Transverse colon (tissue), 4 donors: ENCODE measurements at regions not wholly inside any gene's neighbourhood (a gene's known extent, or its start where the extent isn't known, plus 50 kb on each side); places are given as distances from the start of the nearest gene placed in this dataset.

Experiments used
- DNase-seq: peaks from one replicate; pipeline ENCODE4 v3.0.0-alpha.2; 2019
- H3K27ac ChIP-seq, 4 donors: fragments of 200-600 bp; sonication (generic); 2 replicates each; pipeline ENCODE4 v1.5.1; 2016 to 2018; ENCODE audit warnings: inconsistent platforms in 4 of 4
- H3K27me3 ChIP-seq: fragments of 200-600 bp; sonication (generic); 2 replicates; pipeline ENCODE4 v1.5.1; 2017; ENCODE audit warnings: inconsistent platforms
- H3K36me3 ChIP-seq, 4 donors: fragments of 200-600 bp; sonication (generic); 2 replicates each; pipeline ENCODE4 v1.5.1; 2017 to 2019; ENCODE audit warnings: inconsistent platforms in 4 of 4
- H3K4me1 ChIP-seq, 4 donors: fragments of 200-600 bp; sonication (generic); 2 replicates each; pipeline ENCODE4 v1.5.1; 2017 to 2020; ENCODE audit warnings: inconsistent platforms in 4 of 4
- H3K4me3 ChIP-seq, 4 donors: fragments of 200-600 bp; sonication (generic); 1 replicate in 1 of 4; 2 replicates in 3 of 4; pipeline versions ENCODE4 v1.5.1 to v1.6.1; 2017 to 2019; ENCODE audit warnings: inconsistent platforms in 4 of 4
- H3K9me3 ChIP-seq, 2 donors: fragments of 200-600 bp; sonication (generic); 2 replicates each; pipeline ENCODE4 v1.5.1; 2017 to 2019; ENCODE audit warnings: inconsistent platforms in 2 of 2
- EP300 ChIP-seq: sonication (generic); formaldehyde crosslinking; IDR thresholded peaks from one replicate; pipeline ENCODE4 v1.6.1; 2017; ENCODE audit warnings: antibody characterized with exemption, low read depth
- POLR2A ChIP-seq: fragments of 450-650 bp; IDR thresholded peaks from one replicate; pipeline ENCODE4 v1.6.1; 2016; ENCODE audit warnings: antibody characterized with exemption, mild to moderate bottlenecking, moderate library complexity
- POLR2AphosphoS5 ChIP-seq, 3 donors: sonication (generic); formaldehyde crosslinking; IDR thresholded peaks; one replicate each; pipeline ENCODE4 v1.6.1; 2016; ENCODE audit warnings: antibody characterized with exemption in 3 of 3
- WGBS, 2 donors: methylation state at CpG; one replicate each; pipeline ENCODE4 v1.1.5; 2018; ENCODE audit warnings: low coverage in 1 of 2; 5-methylcytosine and 5-hydroxymethylcytosine counted together
- in situ Hi-C, 4 donors: fragments of 200-750 bp; cut with MboI; loops; one replicate each; pipeline versions ENCODE4 v1.15.0 to v1.15.1; 2017; ENCODE audit warnings: low sequenced_read_pairs in 3 of 4, low pct_ligation_motif_present in 1 of 4, low pct_unique_long_range_greater_than_20kb in 1 of 4
- intact Hi-C: fragments of 100-400 bp; cut with DNase I; formaldehyde crosslinking; loops from one replicate; pipeline ENCODE4 v1.15.1; 2023; ENCODE audit warnings: low total_unique reads
- TF ChIP-seq, protein P1 (sequence below), 5 experiments: fragments of 200-600 bp in 3 of 5; fragments of 450-650 bp in 2 of 5; sonication (generic) in 3 of 5; IDR thresholded peaks; 1 replicate in 2 of 5; 2 replicates in 3 of 5; pipeline ENCODE4 v1.5.1; 2016 to 2017; ENCODE audit warnings: antibody characterized with exemption in 5 of 5, inconsistent platforms in 3 of 5, mild to moderate bottlenecking in 2 of 5, moderate library complexity in 1 of 5

DNA sequence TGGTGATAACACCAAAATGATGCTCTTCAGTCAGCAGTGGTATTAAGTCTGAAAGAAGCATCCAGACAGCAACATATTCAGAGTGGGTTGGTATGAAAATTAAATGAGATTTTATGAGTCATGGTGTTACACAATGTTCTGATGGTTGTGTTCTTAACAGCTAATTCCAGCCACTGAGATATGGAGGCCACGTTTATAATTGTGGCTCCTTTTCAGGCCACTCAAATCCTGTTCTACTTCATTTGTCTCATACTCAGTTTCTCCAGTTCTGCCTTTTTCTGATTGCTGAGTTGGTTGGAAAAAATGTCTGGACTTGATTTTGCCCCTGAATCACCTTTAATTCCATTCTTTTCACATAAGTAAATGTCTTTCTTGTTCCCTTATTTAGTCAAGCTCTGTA is 162.7 kb upstream of the COL3A1 start:
- intact Hi-C loops (no loop called here), in situ Hi-C loops (no loop called here)
- no peaks in the 10 kb centered on the region for H3K9me3 ChIP-seq
- TF ChIP-seq, protein P1, sequence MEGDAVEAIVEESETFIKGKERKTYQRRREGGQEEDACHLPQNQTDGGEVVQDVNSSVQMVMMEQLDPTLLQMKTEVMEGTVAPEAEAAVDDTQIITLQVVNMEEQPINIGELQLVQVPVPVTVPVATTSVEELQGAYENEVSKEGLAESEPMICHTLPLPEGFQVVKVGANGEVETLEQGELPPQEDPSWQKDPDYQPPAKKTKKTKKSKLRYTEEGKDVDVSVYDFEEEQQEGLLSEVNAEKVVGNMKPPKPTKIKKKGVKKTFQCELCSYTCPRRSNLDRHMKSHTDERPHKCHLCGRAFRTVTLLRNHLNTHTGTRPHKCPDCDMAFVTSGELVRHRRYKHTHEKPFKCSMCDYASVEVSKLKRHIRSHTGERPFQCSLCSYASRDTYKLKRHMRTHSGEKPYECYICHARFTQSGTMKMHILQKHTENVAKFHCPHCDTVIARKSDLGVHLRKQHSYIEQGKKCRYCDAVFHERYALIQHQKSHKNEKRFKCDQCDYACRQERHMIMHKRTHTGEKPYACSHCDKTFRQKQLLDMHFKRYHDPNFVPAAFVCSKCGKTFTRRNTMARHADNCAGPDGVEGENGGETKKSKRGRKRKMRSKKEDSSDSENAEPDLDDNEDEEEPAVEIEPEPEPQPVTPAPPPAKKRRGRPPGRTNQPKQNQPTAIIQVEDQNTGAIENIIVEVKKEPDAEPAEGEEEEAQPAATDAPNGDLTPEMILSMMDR (IDR thresholded peaks at IDR 0.05) = no peak
- TF ChIP-seq POLR2AphosphoS5 (IDR thresholded peaks at IDR 0.05) = no peak
- no peak for TF ChIP-seq POLR2A
- TF ChIP-seq EP300 = no peak
- H3K27ac ChIP-seq = no peak overlapping the region
- H3K4me1 ChIP-seq = peaks cover 0 to 6% (median 2%) of the 10 kb centered on the region in 4 donors
- H3K27me3 ChIP-seq = no peaks in the 10 kb centered on the region
- no peaks in the 10 kb centered on the region for H3K36me3 ChIP-seq
- no peak for DNase-seq
- 38 to 39% methylated on average over 1 of the region's 1 CpG for WGBS, 2 donors
- H3K4me3 ChIP-seq = no peak overlapping the region

DNA sequence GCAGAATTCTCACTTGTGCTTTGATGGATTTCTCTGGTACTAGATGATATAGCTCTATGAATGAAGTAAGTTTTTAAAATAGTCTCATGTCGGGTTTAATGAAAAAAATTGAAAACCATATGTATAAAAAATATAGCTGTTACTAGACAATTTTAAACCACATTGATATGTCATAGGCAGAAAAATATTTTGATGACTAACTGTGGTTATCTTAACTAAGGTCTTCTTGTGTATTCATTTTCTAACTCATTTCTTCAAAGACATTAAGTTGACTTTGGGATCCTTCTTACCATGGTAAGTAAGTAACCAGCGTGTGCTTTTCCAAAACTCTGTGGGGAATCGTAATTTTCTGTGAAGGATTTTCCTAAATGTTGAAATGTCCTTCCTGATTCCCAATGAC is 160.9 kb upstream of the COL3A1 start:
- Histone ChIP-seq H3K27me3 (no peaks in the 10 kb centered on the region), H3K4me3 (no peak overlapping the region), H3K4me1 (peaks cover 0 to 6% (median 2%) of the 10 kb centered on the region in 4 donors), H3K27ac (no peak overlapping the region), H3K36me3 (no peaks in the 10 kb centered on the region), H3K9me3 (no peaks in the 10 kb centered on the region)
- TF ChIP-seq EP300 = no peak
- no peak for TF ChIP-seq POLR2A
- TF ChIP-seq POLR2AphosphoS5 (IDR thresholded peaks at IDR 0.05) = no peak
- TF ChIP-seq, protein P1 (IDR thresholded peaks at IDR 0.05) = no peak
- WGBS, 2 donors = 82 to 88% methylated on average over 3 of the region's 3 CpGs
- no peak for DNase-seq
- intact Hi-C loops (no loop called here), in situ Hi-C loops (no loop called here)

DNA sequence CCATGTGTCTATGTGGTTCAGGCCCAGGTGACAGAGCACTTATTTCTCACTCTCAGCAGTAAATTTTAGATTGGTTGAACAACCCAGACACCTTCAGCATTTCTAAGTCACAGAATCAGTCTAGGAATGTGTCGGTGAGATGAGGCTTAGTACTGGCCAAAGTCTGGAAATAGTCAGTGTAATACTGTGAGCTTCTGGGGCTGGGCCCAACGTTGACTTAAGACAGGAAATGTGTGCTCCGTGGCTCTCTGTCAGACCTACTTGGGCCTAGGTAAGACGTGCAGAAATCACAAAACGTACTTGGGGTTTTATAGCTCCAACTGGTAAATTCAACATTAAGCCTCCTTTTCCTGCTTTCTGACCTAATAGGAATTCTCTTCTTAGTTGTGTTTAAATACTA is 160.3 kb upstream of the COL3A1 start:
- H3K9me3 ChIP-seq = no peaks in the 10 kb centered on the region
- in situ Hi-C loops = no loop called here
- no peaks in the 10 kb centered on the region for H3K36me3 ChIP-seq
- peak; percentile 9 for DNase-seq
- peaks cover 0 to 6% (median 2%) of the 10 kb centered on the region in 4 donors for H3K4me1 ChIP-seq
- intact Hi-C loops = no loop called here
- no peak for TF ChIP-seq EP300
- TF ChIP-seq, protein P1 (IDR thresholded peaks at IDR 0.05) = no peak
- WGBS, 2 donors = 50 to 60% methylated on average over 1 to 5 of the region's 5 CpGs
- H3K4me3 ChIP-seq = no peak overlapping the region
- no peaks in the 10 kb centered on the region for H3K27me3 ChIP-seq
- H3K27ac ChIP-seq = peak overlapping the region in 3 of 4 donors; percentile 6 to 13 (median 10)

DNA sequence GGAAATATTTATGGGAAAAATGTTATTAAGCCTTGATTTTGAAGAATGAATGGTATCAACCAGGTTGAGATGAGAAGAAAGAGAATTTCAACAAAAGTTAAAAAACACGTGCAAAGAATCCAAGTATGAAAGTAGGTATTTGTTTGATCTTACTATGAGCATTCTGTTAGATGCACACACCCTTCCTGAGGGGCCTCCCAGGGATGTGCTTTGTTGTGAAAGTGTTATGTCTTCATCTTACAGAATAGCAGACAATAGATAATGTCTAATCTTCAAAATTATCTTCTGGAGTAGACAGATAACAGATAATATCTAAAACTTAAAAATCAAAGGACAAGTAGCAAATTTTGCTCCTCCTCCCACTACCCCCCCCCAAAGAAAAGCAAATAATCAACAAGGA is 155.2 kb upstream of the COL3A1 start:
- H3K4me1 ChIP-seq = peaks cover 0 to 6% (median 2%) of the 10 kb centered on the region in 4 donors
- DNase-seq = no peak
- no peak for TF ChIP-seq POLR2AphosphoS5 (IDR thresholded peaks at IDR 0.05)
- TF ChIP-seq POLR2A = no peak
- in situ Hi-C loops = no loop called here
- H3K27me3 ChIP-seq = no peaks in the 10 kb centered on the region
- no peak overlapping the region for H3K27ac ChIP-seq
- no peaks in the 10 kb centered on the region for H3K36me3 ChIP-seq
- no peak overlapping the region for H3K4me3 ChIP-seq
- WGBS, 2 donors = 50 to 63% methylated on average over 1 of the region's 1 CpG
- no peaks in the 10 kb centered on the region for H3K9me3 ChIP-seq
- intact Hi-C loops = no loop called here

DNA sequence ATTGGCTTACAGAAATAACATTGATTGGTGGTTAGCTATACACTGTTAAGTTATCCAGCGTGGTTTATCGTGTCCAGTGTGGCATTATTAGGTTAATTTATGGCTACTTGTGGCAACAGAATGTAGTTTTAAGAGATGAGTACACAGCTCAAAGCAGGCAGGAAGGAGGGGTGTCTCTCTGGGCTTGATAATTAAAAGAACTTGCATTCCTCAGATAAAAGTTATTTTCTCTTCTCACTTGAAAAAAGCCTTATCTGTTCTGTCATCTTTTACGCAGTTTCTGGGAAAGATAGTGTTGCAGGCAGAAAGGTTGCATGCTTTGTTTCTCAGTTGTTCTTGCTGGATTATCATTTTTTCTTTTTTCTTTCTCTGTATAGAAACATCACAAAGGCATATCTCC is 154.4 kb upstream of the COL3A1 start:
- no peaks in the 10 kb centered on the region for H3K9me3 ChIP-seq
- no peaks in the 10 kb centered on the region for H3K27me3 ChIP-seq
- no peaks in the 10 kb centered on the region for H3K36me3 ChIP-seq
- no peak overlapping the region for H3K4me3 ChIP-seq
- no peak for TF ChIP-seq POLR2A
- TF ChIP-seq, protein P1 (IDR thresholded peaks at IDR 0.05) = no peak
- TF ChIP-seq EP300 = no peak
- TF ChIP-seq POLR2AphosphoS5 (IDR thresholded peaks at IDR 0.05) = no peak
- in situ Hi-C loops = no loop called here
- H3K4me1 ChIP-seq = peaks cover 0 to 3% (median 0%) of the 10 kb centered on the region in 4 donors
- no peak for DNase-seq
- H3K27ac ChIP-seq = no peak overlapping the region
- WGBS, 2 donors = 56 to 65% methylated on average over 3 of the region's 3 CpGs
- intact Hi-C loops = no loop called here
